ENCODE measurements at regions not wholly inside any gene's neighbourhood (a gene's known extent, or its start where the extent isn't known, plus 50 kb on each side); places are given as distances from the start of the nearest gene placed in this dataset.

GRCh38 chr12:66739266-66739665 lies 60.4 kb upstream of the GRIP1 start:
- H3K36me3 ChIP-seq, result no peaks in the 10 kb centered on the region
- no peaks in the 10 kb centered on the region for H3K9me3 ChIP-seq
- no peaks in the 10 kb centered on the region for H3K4me1 ChIP-seq
- H3K27me3 ChIP-seq, result no peaks in the 10 kb centered on the region
- no peak for TF ChIP-seq POLR2AphosphoS5 (IDR thresholded peaks at IDR 0.05)
- no peak for TF ChIP-seq POLR2A (IDR thresholded peaks at IDR 0.05)
- no peak for TF ChIP-seq CTCF (IDR thresholded peaks at IDR 0.05)
- TF ChIP-seq EP300 (IDR thresholded peaks at IDR 0.05; ENCODE audit: low read depth), result no peak
- H3K4me3 ChIP-seq, result no peak overlapping the region
- in situ Hi-C loops (cut with MboI; ENCODE audit: low pct_ligation_motif_present in 1 of 4, low pct_unique_long_range_greater_than_20kb in 1 of 4, low sequenced_read_pairs in 3 of 4), result no loop called here
- H3K27ac ChIP-seq, result no peak overlapping the region
- no peak for DNase-seq
- intact Hi-C loops (cut with DNase I; ENCODE audit: low total_unique reads), result no loop called here
- WGBS, 2 donors (ENCODE audit: low coverage in 1 of 2), result 83 to 93% methylated on average over 1 of the region's 1 CpG

- H3K4me3 ChIP-seq, result no peak overlapping the region
- intact Hi-C loops (cut with DNase I; ENCODE audit: low total_unique reads), result no loop called here
- no peaks in the 10 kb centered on the region for H3K4me1 ChIP-seq
- in situ Hi-C loops (cut with MboI; ENCODE audit: low pct_ligation_motif_present in 1 of 4, low pct_unique_long_range_greater_than_20kb in 1 of 4, low sequenced_read_pairs in 3 of 4), result no loop called here
- WGBS, 2 donors (ENCODE audit: low coverage in 1 of 2), result 58 to 65% methylated on average over 4 of the region's 4 CpGs
- TF ChIP-seq EP300 (IDR thresholded peaks at IDR 0.05; ENCODE audit: low read depth) (no peak), POLR2AphosphoS5 (IDR thresholded peaks at IDR 0.05) (no peak)
- no peak overlapping the region for H3K27ac ChIP-seq
- no peaks in the 10 kb centered on the region for H3K27me3 ChIP-seq
- H3K9me3 ChIP-seq, result no peaks in the 10 kb centered on the region
- H3K36me3 ChIP-seq, result no peaks in the 10 kb centered on the region
- DNase-seq, result no peak
Measured at GRCh38 chr12:66739940-66740651, 61.2 kb upstream of the GRIP1 start.

GRCh38 chr12:66740732-66741131 lies 61.9 kb upstream of the GRIP1 start:
- no peak overlapping the region for H3K27ac ChIP-seq
- in situ Hi-C loops (cut with MboI; ENCODE audit: low pct_ligation_motif_present in 1 of 4, low pct_unique_long_range_greater_than_20kb in 1 of 4, low sequenced_read_pairs in 3 of 4) (no loop called here), intact Hi-C loops (cut with DNase I; ENCODE audit: low total_unique reads) (no loop called here)
- no peaks in the 10 kb centered on the region for H3K36me3 ChIP-seq
- no peaks in the 10 kb centered on the region for H3K4me1 ChIP-seq
- H3K9me3 ChIP-seq, result no peaks in the 10 kb centered on the region
- 61 to 76% methylated on average over 2 of the region's 2 CpGs for WGBS, 2 donors (ENCODE audit: low coverage in 1 of 2)
- H3K27me3 ChIP-seq, result no peaks in the 10 kb centered on the region
- no peak for DNase-seq
- TF ChIP-seq POLR2AphosphoS5 (IDR thresholded peaks at IDR 0.05) (no peak), CTCF (IDR thresholded peaks at IDR 0.05) (no peak), EP300 (IDR thresholded peaks at IDR 0.05; ENCODE audit: low read depth) (no peak), POLR2A (IDR thresholded peaks at IDR 0.05) (no peak)
- no peak overlapping the region for H3K4me3 ChIP-seq

- no peak for DNase-seq
- no peaks in the 10 kb centered on the region for H3K36me3 ChIP-seq
- H3K4me1 ChIP-seq, result no peaks in the 10 kb centered on the region
- in situ Hi-C loops (cut with MboI; ENCODE audit: low pct_ligation_motif_present in 1 of 4, low pct_unique_long_range_greater_than_20kb in 1 of 4, low sequenced_read_pairs in 3 of 4) (no loop called here), intact Hi-C loops (cut with DNase I; ENCODE audit: low total_unique reads) (no loop called here)
- H3K4me3 ChIP-seq, result no peak overlapping the region
- H3K27ac ChIP-seq, result no peak overlapping the region
- TF ChIP-seq EP300 (IDR thresholded peaks at IDR 0.05; ENCODE audit: low read depth) (no peak), CTCF (IDR thresholded peaks at IDR 0.05) (no peak), POLR2A (IDR thresholded peaks at IDR 0.05) (no peak), POLR2AphosphoS5 (IDR thresholded peaks at IDR 0.05) (no peak)
- H3K9me3 ChIP-seq, result no peaks in the 10 kb centered on the region
- no peaks in the 10 kb centered on the region for H3K27me3 ChIP-seq
Measured at GRCh38 chr12:66741919-66742318, 63.0 kb upstream of the GRIP1 start.

Measured in transverse colon (tissue), 4 donors.